OCI-LY7 (cell line): ENCODE measurements at regions not wholly inside any gene's neighbourhood (a gene's known extent, or its start where the extent isn't known, plus 50 kb on each side); places are given as distances from the start of the nearest gene placed in this dataset.
A peak's percentile ranks its signal among the peaks of the same experiment; 100 is the strongest.

Source experiments
- BruUV-seq: library from RNA; stranded (reverse); fragments of 400-500 nt; replicated peaks from 2 replicates; lab custom pipeline; 2021; lab: Mats Ljungman, UMichigan
- CTCF ChIA-PET: fragments of 300-600 bp; sonication (Branson Sonifier 250); formaldehyde crosslinking; loops from one replicate; lab custom pipeline; 2022; ENCODE audit warnings: antibody characterized with exemption; ENCODE audit not compliant: unreplicated experiment; lab: Charles Lee
- POLR2A ChIA-PET: fragments of 300-600 bp; sonication (Branson Sonifier 250); formaldehyde crosslinking; loops from one replicate; lab custom pipeline; 2022; ENCODE audit warnings: antibody characterized with exemption; lab: Charles Lee
- DNase-seq: peaks from one replicate; pipeline ENCODE4 v3.0.0-alpha.2; 2015; ENCODE audit warnings: low spot score
- H2AFZ ChIP-seq: fragments of 200-600 bp; sonication (generic), shearing (Covaris generic); 2 replicates; pipeline ENCODE4 v1.6.1; 2014; ENCODE audit warnings: mild to moderate bottlenecking, antibody characterized with exemption, low read length, moderate library complexity
- H3K27ac ChIP-seq: fragments of 200-600 bp; sonication (generic); 2 replicates; pipeline ENCODE4 v1.5.1; 2014; ENCODE audit warnings: mixed run types, low read depth, mild to moderate bottlenecking, moderate library complexity, low read length, inconsistent platforms; ENCODE audit not compliant: poor library complexity, severe bottlenecking
- H3K36me3 ChIP-seq: fragments of 200-600 bp; sonication (generic); 2 replicates; pipeline ENCODE4 v1.6.1; 2014; ENCODE audit warnings: mild to moderate bottlenecking, antibody characterized with exemption, low read length, moderate library complexity, mixed read lengths; ENCODE audit not compliant: insufficient read depth
- H3K4me1 ChIP-seq: fragments of 200-600 bp; sonication (generic); 2 replicates; pipeline ENCODE4 v1.5.1; 2014; ENCODE audit warnings: mild to moderate bottlenecking, low read length; ENCODE audit not compliant: insufficient read depth, poor library complexity, severe bottlenecking
- H3K4me2 ChIP-seq: fragments of 200-600 bp; sonication (generic); 2 replicates; pipeline ENCODE4 v1.6.1; 2014; ENCODE audit warnings: mild to moderate bottlenecking, low read length
- H3K4me3 ChIP-seq: fragments of 200-600 bp; sonication (generic); 2 replicates; pipeline ENCODE4 v1.5.1; 2014; ENCODE audit warnings: mild to moderate bottlenecking, low read depth, low read length; ENCODE audit not compliant: poor library complexity, severe bottlenecking
- H3K79me2 ChIP-seq: fragments of 200-600 bp; sonication (generic); 2 replicates; pipeline ENCODE4 v1.6.1; 2016; ENCODE audit warnings: low read depth, mild to moderate bottlenecking, low read length, moderate library complexity, mixed read lengths; ENCODE audit not compliant: insufficient read depth
- H3K9me2 ChIP-seq: fragments of 200-600 bp; sonication (generic); 2 replicates; pipeline ENCODE4 v1.6.1; 2016; ENCODE audit warnings: mild to moderate bottlenecking, low read length, mixed read lengths; ENCODE audit not compliant: insufficient read depth
- H3K9me3 ChIP-seq: fragments of 200-600 bp; sonication (generic); 2 replicates; pipeline ENCODE4 v1.6.1; 2014; ENCODE audit warnings: mild to moderate bottlenecking, mixed run types, low read length, mixed read lengths
- H4K20me1 ChIP-seq: fragments of 200-600 bp; sonication (generic); 2 replicates; pipeline ENCODE4 v1.6.1; 2014; ENCODE audit warnings: mild to moderate bottlenecking, antibody characterized with exemption, low read length, moderate library complexity, mixed read lengths; ENCODE audit not compliant: insufficient read depth
- EZH2phosphoT487 ChIP-seq: fragments of 200-600 bp; sonication (generic); IDR thresholded peaks from 2 replicates; pipeline ENCODE4 v1.6.1; 2018; ENCODE audit warnings: low read depth, borderline replicate concordance, mild to moderate bottlenecking, mixed run types, antibody characterized with exemption, low read length, moderate library complexity, mixed read lengths
- intact Hi-C: fragments of 100-400 bp; cut with micrococcal nuclease; formaldehyde crosslinking; loops from one replicate; pipeline ENCODE4 v1.10.0; 2022; ENCODE audit not compliant: unreplicated experiment
- TF ChIP-seq, protein P1 (sequence below): fragments of 200-600 bp; sonication (generic); conservative IDR thresholded peaks from 2 replicates; pipeline ENCODE4 v1.5.1; 2014; ENCODE audit warnings: mild to moderate bottlenecking, antibody characterized with exemption, low read length, moderate library complexity, mixed read lengths

DNA sequence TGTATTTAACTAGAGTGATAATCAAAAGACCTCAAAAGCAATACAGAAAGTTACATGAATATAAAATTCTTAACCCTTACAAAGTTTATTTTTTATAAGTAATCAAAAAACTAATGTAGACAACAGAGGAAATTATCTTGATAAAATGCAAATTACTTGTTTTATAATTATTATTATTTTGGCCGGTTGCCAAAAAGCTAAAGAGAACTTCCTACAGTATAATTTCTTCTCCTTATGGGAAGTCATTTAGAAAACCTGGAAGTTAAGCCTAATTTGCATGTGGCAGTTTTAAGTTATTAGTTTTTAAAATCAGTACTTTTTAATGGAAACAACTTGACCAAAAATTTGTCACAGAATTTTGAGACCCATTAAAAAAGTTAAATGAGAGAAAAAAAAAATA is 621.3 kb upstream of the PCDH10 start:
- Histone ChIP-seq H3K9me3 (no peaks in the 10 kb centered on the region; the same call in 1 of the 2 replicates), H3K79me2 (no peaks in the 10 kb centered on the region), H3K4me3 (no peak overlapping the region), H2AFZ (peak overlapping the region; percentile 58; the same call in 1 of the 2 replicates), H3K27ac (no peak overlapping the region), H3K9me2 (no peaks in the 10 kb centered on the region), H3K4me1 (peaks cover 29% of the 10 kb centered on the region), H3K36me3 (peaks cover 2% of the 10 kb centered on the region; the same call in 1 of the 2 replicates), H3K4me2 (no peak overlapping the region), H4K20me1 (no peaks in the 10 kb centered on the region)
- intact Hi-C loops = loop anchor here (5.0 kb wide), 1 partner anchor 261 kb away; no protein-coding TSS in a partner anchor
- POLR2A ChIA-PET = interaction anchor here (0.6 to 2.9 kb wide), 2 partner anchors 14 to 276 kb away, joined by 3 to 16 read pairs; no protein-coding TSS in a partner anchor
- DNase-seq = no peak
- no TSS peak for BruUV-seq
- CTCF ChIA-PET = no interaction called here
- TF ChIP-seq, protein P1, sequence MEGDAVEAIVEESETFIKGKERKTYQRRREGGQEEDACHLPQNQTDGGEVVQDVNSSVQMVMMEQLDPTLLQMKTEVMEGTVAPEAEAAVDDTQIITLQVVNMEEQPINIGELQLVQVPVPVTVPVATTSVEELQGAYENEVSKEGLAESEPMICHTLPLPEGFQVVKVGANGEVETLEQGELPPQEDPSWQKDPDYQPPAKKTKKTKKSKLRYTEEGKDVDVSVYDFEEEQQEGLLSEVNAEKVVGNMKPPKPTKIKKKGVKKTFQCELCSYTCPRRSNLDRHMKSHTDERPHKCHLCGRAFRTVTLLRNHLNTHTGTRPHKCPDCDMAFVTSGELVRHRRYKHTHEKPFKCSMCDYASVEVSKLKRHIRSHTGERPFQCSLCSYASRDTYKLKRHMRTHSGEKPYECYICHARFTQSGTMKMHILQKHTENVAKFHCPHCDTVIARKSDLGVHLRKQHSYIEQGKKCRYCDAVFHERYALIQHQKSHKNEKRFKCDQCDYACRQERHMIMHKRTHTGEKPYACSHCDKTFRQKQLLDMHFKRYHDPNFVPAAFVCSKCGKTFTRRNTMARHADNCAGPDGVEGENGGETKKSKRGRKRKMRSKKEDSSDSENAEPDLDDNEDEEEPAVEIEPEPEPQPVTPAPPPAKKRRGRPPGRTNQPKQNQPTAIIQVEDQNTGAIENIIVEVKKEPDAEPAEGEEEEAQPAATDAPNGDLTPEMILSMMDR = no peak
- TF ChIP-seq EZH2phosphoT487 = no peak

DNA sequence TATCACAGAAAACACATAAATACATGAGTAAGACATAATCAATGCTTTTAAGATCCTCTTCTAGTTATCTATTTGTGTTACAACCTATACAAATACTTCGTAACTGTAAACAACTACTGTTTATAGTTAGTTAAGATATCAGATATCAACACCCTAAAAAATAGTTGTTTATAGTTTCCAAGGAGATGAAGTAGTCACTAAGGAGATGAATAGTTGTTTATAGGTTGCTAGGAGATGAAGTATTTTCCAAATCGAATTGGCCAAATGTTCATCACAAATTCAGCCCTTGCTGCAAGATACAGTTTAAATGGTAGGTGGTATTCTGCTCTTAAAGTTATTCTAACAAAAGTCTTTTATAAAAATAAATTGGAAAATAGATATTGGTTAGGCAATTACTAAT is 618.2 kb upstream of the PCDH10 start:
- no TSS peak for BruUV-seq

DNA sequence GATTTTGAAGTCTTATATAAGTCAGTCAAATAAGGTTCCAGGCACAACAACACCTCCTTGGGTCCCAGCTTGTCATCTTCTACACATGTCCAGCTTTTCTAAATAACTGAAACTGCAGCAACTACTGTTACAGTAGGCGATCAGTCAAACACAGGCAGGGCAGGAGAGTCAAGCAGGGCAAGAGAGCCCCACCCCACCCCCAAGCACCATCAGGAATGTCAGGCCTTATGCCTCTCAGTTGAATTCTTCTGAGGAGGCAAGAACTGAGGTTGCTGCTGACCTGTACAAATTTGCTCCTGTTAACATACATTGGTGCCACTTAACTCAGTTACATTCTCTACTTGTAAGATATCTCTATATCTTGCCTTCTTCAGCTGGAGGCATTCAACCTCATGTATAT is 608.8 kb upstream of the PCDH10 start:
- no peak overlapping the region; the same call in 1 of the 2 replicates for H2AFZ ChIP-seq
- CTCF ChIA-PET = no interaction called here

More for the DNA sequence above, 618.2 kb upstream of the PCDH10 start:
- Histone ChIP-seq H3K36me3 (peaks cover 2% of the 10 kb centered on the region; the same call in 1 of the 2 replicates), H3K4me1 (peaks cover 29% of the 10 kb centered on the region), H3K4me3 (no peak overlapping the region), H3K79me2 (no peaks in the 10 kb centered on the region), H3K4me2 (peak overlapping the region; percentile 42; the same call in 1 of the 2 replicates), H3K27ac (peak overlapping the region; percentile 53), H3K9me3 (peaks cover 7% of the 10 kb centered on the region; the same call in 1 of the 2 replicates), H2AFZ (peak overlapping the region; percentile 71; the same call in 1 of the 2 replicates), H4K20me1 (no peaks in the 10 kb centered on the region), H3K9me2 (no peaks in the 10 kb centered on the region)
- no peak for DNase-seq
- CTCF ChIA-PET = no interaction called here
- intact Hi-C loops = no loop called here
- TF ChIP-seq EZH2phosphoT487 = no peak
- TF ChIP-seq, protein P1 = no peak
- POLR2A ChIA-PET = no interaction called here

More for the DNA sequence above, 608.8 kb upstream of the PCDH10 start:
- POLR2A ChIA-PET = interaction anchor here (1.0 kb wide), 1 partner anchor 49 kb away, joined by 5 read pairs; no protein-coding TSS in a partner anchor
- no peak overlapping the region for H3K4me2 ChIP-seq
- BruUV-seq = no TSS peak
- peaks cover 24% of the 10 kb centered on the region; the same call in 1 of the 2 replicates for H3K9me3 ChIP-seq
- no peak for TF ChIP-seq EZH2phosphoT487
- TF ChIP-seq, protein P1 = no peak
- intact Hi-C loops = no loop called here
- H3K27ac ChIP-seq = no peak overlapping the region
- H4K20me1 ChIP-seq = no peaks in the 10 kb centered on the region
- no peak overlapping the region for H3K4me3 ChIP-seq
- no peaks in the 10 kb centered on the region for H3K9me2 ChIP-seq
- H3K36me3 ChIP-seq = peaks cover 3% of the 10 kb centered on the region; the same call in 1 of the 2 replicates
- H3K4me1 ChIP-seq = peaks cover 7% of the 10 kb centered on the region
- no peaks in the 10 kb centered on the region for H3K79me2 ChIP-seq
- DNase-seq = no peak
